Limb (tissue), 2 donors: ENCODE measurements at regions not wholly inside any gene's neighbourhood (a gene's known extent, or its start where the extent isn't known, plus 50 kb on each side); places are given as distances from the start of the nearest gene placed in this dataset.
"Not testable (repeated sequence)": the region's sequence is repeated elsewhere in the genome, so short reads cannot be mapped to it uniquely, and the experiment has no call there.

Source experiments
- DNase-seq, 2 donors: peaks; one replicate each; pipeline ENCODE4 v3.0.0-alpha.2; 2016; ENCODE audit errors: extremely low spot score in 2 of 2

GRCh38 chr6:55052846-55053245, 121.5 kb upstream of the HCRTR2 start:
- DNase-seq = no peak

GRCh38 chr6:55058682-55059081, 115.6 kb upstream of the HCRTR2 start:
- DNase-seq = no peak

GRCh38 chr6:55064711-55065420, 109.4 kb upstream of the HCRTR2 start:
- no peak for DNase-seq

DNA sequence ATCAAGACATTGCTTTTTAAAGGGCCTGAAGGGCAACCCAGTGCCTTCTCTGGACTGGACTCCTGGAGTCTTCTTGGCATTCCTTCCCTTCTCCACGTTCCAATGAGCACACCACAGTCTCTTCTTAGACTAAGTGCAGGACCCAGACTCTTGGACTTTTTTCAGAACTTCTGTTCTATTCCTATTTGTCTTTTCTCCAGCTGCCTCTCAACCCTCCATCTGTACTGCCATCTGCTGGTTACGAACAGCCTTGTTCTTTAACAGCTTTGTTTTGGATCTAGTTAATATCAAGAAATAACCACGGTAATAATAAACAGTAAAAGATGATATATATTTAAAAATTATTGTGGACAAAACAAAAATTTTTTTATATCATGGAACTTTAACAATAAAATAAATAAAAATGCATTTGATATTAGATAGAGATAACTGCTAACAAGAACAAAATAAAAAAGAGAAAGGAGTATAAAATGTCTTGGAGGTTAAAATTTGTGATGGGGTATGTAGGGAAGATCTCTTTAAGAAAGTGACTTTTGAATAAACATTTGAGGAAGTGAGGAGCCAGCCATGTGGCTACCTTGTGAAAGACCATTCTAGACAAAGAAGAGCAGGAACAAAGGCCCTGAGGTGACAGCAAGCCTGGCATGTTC, 105.1 kb upstream of the HCRTR2 start:
- DNase-seq = peak; percentile 37 to 51

DNA sequence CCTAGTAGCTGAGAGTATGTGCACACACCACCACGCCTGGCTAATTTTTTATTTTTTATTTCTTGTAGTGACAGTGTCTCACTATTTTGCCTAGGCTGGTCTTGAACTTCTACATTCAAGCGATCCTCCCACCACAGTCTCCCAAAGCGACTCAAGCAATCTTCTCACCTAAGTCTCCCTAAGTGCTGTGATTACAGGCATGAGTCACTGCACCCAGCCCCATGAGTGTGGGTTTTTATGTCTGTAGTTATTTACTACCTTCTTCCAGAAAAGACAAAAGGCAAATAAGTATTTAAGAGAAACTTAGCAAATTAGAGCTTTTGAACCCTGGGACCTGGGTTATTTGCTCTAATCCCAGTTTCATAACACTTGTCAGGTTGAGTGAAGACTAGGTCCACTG, 92.3 kb upstream of the HCRTR2 start:
- no peak for DNase-seq

GRCh38 chr6:55088011-55088410, 86.3 kb upstream of the HCRTR2 start:
- not testable (repeated sequence) for DNase-seq

- no peak for DNase-seq
These were observed 85.4 kb upstream of the HCRTR2 start for GRCh38 chr6:55088902-55089301.

DNA sequence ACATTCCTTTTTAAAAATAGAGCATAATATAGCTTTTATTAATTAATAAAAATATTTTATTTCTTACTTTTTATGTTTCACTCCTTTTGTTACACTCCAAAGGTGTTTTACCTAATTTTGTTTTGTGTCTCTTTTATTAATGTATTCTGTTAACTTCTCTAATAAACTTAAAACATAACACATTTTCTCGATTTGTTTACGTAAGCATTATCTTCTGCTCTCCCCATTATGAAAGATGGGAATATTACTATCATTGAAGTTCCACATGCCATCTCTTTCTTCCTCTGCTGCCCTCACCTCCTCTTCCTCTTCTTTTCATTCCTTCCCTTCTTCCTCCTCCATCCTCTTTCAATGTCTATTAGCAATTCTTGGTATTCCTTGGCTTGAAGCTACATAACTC, 85.0 kb upstream of the HCRTR2 start:
- no peak for DNase-seq

GRCh38 chr6:55100686-55101085, 73.6 kb upstream of the HCRTR2 start:
- no peak for DNase-seq

DNA sequence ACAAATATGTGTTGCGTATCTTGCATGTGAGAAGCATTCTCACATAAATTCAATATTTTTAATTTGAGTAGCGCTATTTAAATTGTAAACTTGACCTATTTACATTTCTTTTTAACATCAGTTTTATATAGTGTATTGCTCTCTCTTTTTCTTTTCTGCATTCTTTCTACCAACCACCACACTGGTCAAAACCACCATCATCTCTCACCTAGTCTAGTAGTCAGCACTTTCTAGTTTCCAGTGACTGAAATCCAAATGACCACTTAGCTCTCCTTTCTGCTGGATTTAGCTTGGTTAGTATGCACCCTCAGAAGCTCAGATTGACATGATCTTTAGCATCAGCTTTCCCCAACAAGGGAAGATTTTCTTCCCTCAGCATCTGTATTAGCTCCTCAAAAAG, 73.2 kb upstream of the HCRTR2 start:
- no peak for DNase-seq

GRCh38 chr6:55108134-55109130, 65.9 kb upstream of the HCRTR2 start:
- no peak for DNase-seq

DNA sequence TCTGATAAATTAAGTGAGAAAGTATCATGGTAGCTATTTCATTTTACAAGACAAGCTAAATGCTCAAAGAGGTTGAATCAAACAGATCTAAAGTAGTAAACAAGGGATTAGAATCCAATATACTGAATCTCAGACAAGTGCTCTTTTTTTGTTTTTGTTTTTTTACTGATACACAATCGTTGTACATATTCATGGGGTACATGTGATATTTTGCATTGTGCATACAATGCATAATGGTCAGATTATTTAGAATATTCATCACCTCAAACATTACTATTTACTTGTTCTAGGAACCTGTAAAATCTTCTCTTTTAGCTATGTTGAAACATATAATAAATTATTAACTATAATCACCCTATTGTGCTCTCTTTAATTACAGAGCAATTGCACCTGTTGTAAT, 57.0 kb upstream of the HCRTR2 start:
- DNase-seq = no peak

DNA sequence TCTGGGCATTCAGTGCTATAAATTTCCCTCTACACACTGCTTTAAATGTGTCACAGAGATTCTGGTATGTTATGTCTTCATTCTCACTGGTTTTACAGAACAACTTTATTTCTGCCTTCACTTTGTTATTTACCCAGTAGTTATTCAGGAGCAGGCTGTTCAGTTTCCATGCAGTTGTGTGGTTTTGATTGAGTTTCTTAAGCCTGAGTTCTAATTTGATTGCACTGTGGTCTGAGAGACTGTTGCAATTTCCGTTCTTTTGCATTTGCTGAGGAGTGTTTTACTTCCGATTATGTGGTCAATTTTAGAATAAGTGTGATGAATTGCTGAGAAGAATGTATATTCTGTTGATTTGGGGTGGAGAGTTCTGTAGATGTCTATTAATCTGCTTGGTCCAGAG, 50.1 kb upstream of the HCRTR2 start:
- not testable (repeated sequence) for DNase-seq
